GM18873 (cell line): ENCODE measurements at regions not wholly inside any gene's neighbourhood (a gene's known extent, or its start where the extent isn't known, plus 50 kb on each side); places are given as distances from the start of the nearest gene placed in this dataset.

ENCODE experiments used
- ATAC-seq: cut with Tn5 transposase; IDR thresholded peaks from one replicate; pipeline ENCODE4 v1.9.1; 2021; ENCODE audit warnings: mild to moderate bottlenecking, moderate library complexity, moderate number of reproducible peaks; ENCODE audit not compliant: unreplicated experiment, low FRiP score

GRCh38 chr16:74232806-74233465, 63.7 kb upstream of the PSMD7 start:
- ATAC-seq: no peak

- ATAC-seq: no peak
Observed at GRCh38 chr16:74230126-74230525, 66.5 kb upstream of the PSMD7 start.

- no peak for ATAC-seq
Observed at GRCh38 chr16:74226338-74226954, 70.2 kb upstream of the PSMD7 start.

- ATAC-seq: no peak
Observed at GRCh38 chr16:74224828-74225612, 71.6 kb upstream of the PSMD7 start.

GRCh38 chr16:74221828-74222227, 74.8 kb upstream of the PSMD7 start:
- no peak for ATAC-seq

- ATAC-seq: no peak
Observed at GRCh38 chr16:74219706-74220105, 76.9 kb upstream of the PSMD7 start.

- ATAC-seq: no peak
Observed at GRCh38 chr16:74218871-74219270, 77.7 kb upstream of the PSMD7 start.

- no peak for ATAC-seq
Observed at GRCh38 chr16:74216319-74216718, 80.3 kb upstream of the PSMD7 start.

GRCh38 chr16:74215249-74215648, 81.4 kb upstream of the PSMD7 start:
- no peak for ATAC-seq

- ATAC-seq: no peak
Observed at GRCh38 chr16:74213372-74213771, 83.2 kb upstream of the PSMD7 start.

- no peak for ATAC-seq
Observed at GRCh38 chr16:74210245-74210644, 86.4 kb upstream of the PSMD7 start.

GRCh38 chr16:74202009-74202408, 94.6 kb upstream of the PSMD7 start:
- no peak for ATAC-seq

- no peak for ATAC-seq
Observed at GRCh38 chr16:74201576-74201975, 95.0 kb upstream of the PSMD7 start.

- no peak for ATAC-seq
Observed at GRCh38 chr16:74200921-74201320, 95.7 kb upstream of the PSMD7 start.

GRCh38 chr16:74199842-74200124, 96.8 kb upstream of the PSMD7 start:
- ATAC-seq: no peak

GRCh38 chr16:74199066-74199841, 97.4 kb upstream of the PSMD7 start:
- ATAC-seq: no peak

GRCh38 chr16:74192281-74192797, 104.3 kb upstream of the PSMD7 start:
- ATAC-seq: no peak

- no peak for ATAC-seq
Observed at GRCh38 chr16:74190292-74190691, 106.3 kb upstream of the PSMD7 start.

GRCh38 chr16:74188856-74189255, 107.8 kb upstream of the PSMD7 start:
- ATAC-seq: no peak

- ATAC-seq: no peak
Observed at GRCh38 chr16:74186561-74186971, 110.0 kb upstream of the PSMD7 start.

- ATAC-seq: no peak
Observed at GRCh38 chr16:74184839-74185238, 111.8 kb upstream of the PSMD7 start.
